Coronary artery (tissue), 2 donors: ENCODE measurements at regions not wholly inside any gene's neighbourhood (a gene's known extent, or its start where the extent isn't known, plus 50 kb on each side); places are given as distances from the start of the nearest gene placed in this dataset.

Experiments used
- DNase-seq: peaks from one replicate; pipeline ENCODE4 v3.0.0-alpha.2; 2017; ENCODE audit warnings: low spot score
- H3K27ac ChIP-seq, 2 donors: fragments of 200-600 bp; sonication (generic); one replicate each; pipeline ENCODE4 v1.5.1; 2016 to 2019
- H3K4me3 ChIP-seq: fragments of 200-600 bp; sonication (generic); 2 replicates; pipeline ENCODE4 v1.5.1; 2016; ENCODE audit warnings: mild to moderate bottlenecking, moderate library complexity
- CTCF ChIP-seq: fragments of 200-600 bp; sonication (generic); IDR thresholded peaks from one replicate; pipeline ENCODE4 v1.5.1; 2019; ENCODE audit warnings: antibody characterized with exemption

- no peak for TF ChIP-seq CTCF
- Histone ChIP-seq H3K4me3 (no peak overlapping the region), H3K27ac (no peak overlapping the region)
- no peak for DNase-seq
Measured at GRCh38 chr15:87219650-87220615, 1036.6 kb downstream of the NTRK3 start.

- H3K27ac ChIP-seq: no peak overlapping the region
- DNase-seq: no peak
- no peak for TF ChIP-seq CTCF
- H3K4me3 ChIP-seq: no peak overlapping the region
Measured at GRCh38 chr15:87215100-87215499, 1041.4 kb downstream of the NTRK3 start.

GRCh38 chr15:87213626-87214025 is 1042.9 kb downstream of the NTRK3 start:
- no peak for DNase-seq
- no peak for TF ChIP-seq CTCF
- H3K27ac ChIP-seq: no peak overlapping the region
- no peak overlapping the region for H3K4me3 ChIP-seq

- Histone ChIP-seq H3K4me3 (no peak overlapping the region), H3K27ac (no peak overlapping the region)
- no peak for TF ChIP-seq CTCF
- no peak for DNase-seq
Measured at GRCh38 chr15:87212041-87212440, 1044.5 kb downstream of the NTRK3 start.

GRCh38 chr15:87211547-87211946 is 1045.0 kb downstream of the NTRK3 start:
- TF ChIP-seq CTCF: no peak
- Histone ChIP-seq H3K4me3 (no peak overlapping the region), H3K27ac (no peak overlapping the region)
- DNase-seq: no peak

- DNase-seq: no peak
- no peak for TF ChIP-seq CTCF
- Histone ChIP-seq H3K4me3 (no peak overlapping the region), H3K27ac (no peak overlapping the region)
Measured at GRCh38 chr15:87209891-87210689, 1046.4 kb downstream of the NTRK3 start.
